ENCODE measurements at regions not wholly inside any gene's neighbourhood (a gene's known extent, or its start where the extent isn't known, plus 50 kb on each side); places are given as distances from the start of the nearest gene placed in this dataset.

- no peaks in the 10 kb centered on the region for H3K9me3 ChIP-seq
- no peak overlapping the region for H3K27ac ChIP-seq
- no peak for DNase-seq
- no peak for TF ChIP-seq POLR2A (IDR thresholded peaks at IDR 0.05)
- no peak for TF ChIP-seq POLR2AphosphoS5 (IDR thresholded peaks at IDR 0.05)
- no peak for TF ChIP-seq EP300 (IDR thresholded peaks at IDR 0.05)
- TF ChIP-seq CTCF (IDR thresholded peaks at IDR 0.05): no peak
- no peak for ATAC-seq (ENCODE audit: low FRiP score in 2 of 2)
- no peaks in the 10 kb centered on the region for H3K27me3 ChIP-seq
- no peak overlapping the region for H3K4me3 ChIP-seq
- no peaks in the 10 kb centered on the region for H3K4me1 ChIP-seq
- H3K36me3 ChIP-seq: no peaks in the 10 kb centered on the region
These were observed 1239.8 kb downstream of the PCDH7 start for GRCh38 chr4:31959972-31960371.

GRCh38 chr4:31964685-31965084 lies 1244.5 kb downstream of the PCDH7 start:
- no peak overlapping the region for H3K27ac ChIP-seq
- TF ChIP-seq POLR2AphosphoS5 (IDR thresholded peaks at IDR 0.05) (no peak), EP300 (IDR thresholded peaks at IDR 0.05) (no peak), CTCF (IDR thresholded peaks at IDR 0.05) (no peak), POLR2A (IDR thresholded peaks at IDR 0.05) (no peak)
- no peaks in the 10 kb centered on the region for H3K4me1 ChIP-seq
- ATAC-seq (ENCODE audit: low FRiP score in 2 of 2) (no peak), DNase-seq (no peak)
- no peaks in the 10 kb centered on the region for H3K27me3 ChIP-seq
- no peaks in the 10 kb centered on the region for H3K9me3 ChIP-seq
- WGBS, 2 donors: 74 to 77% methylated on average over 3 of the region's 3 CpGs
- H3K4me3 ChIP-seq: no peak overlapping the region
- no peaks in the 10 kb centered on the region for H3K36me3 ChIP-seq

- TF ChIP-seq CTCF (IDR thresholded peaks at IDR 0.05) (no peak), POLR2A (IDR thresholded peaks at IDR 0.05) (no peak), POLR2AphosphoS5 (IDR thresholded peaks at IDR 0.05) (no peak), EP300 (IDR thresholded peaks at IDR 0.05) (no peak)
- H3K27ac ChIP-seq: no peak overlapping the region
- no peaks in the 10 kb centered on the region for H3K9me3 ChIP-seq
- H3K36me3 ChIP-seq: no peaks in the 10 kb centered on the region
- no peak for DNase-seq
- no peak for ATAC-seq (ENCODE audit: low FRiP score in 2 of 2)
- WGBS, 2 donors: 56 to 59% methylated on average over 2 of the region's 2 CpGs
- no peaks in the 10 kb centered on the region for H3K27me3 ChIP-seq
- H3K4me1 ChIP-seq: no peaks in the 10 kb centered on the region
- no peak overlapping the region for H3K4me3 ChIP-seq
These were observed 1248.7 kb downstream of the PCDH7 start for GRCh38 chr4:31968842-31969241.

GRCh38 chr4:31974490-31975002 lies 1254.4 kb downstream of the PCDH7 start:
- H3K36me3 ChIP-seq: no peaks in the 10 kb centered on the region
- no peak overlapping the region for H3K4me3 ChIP-seq
- H3K4me1 ChIP-seq: no peaks in the 10 kb centered on the region
- WGBS, 2 donors: 75 to 80% methylated on average over 2 of the region's 2 CpGs
- no peak for DNase-seq
- H3K9me3 ChIP-seq: no peaks in the 10 kb centered on the region
- no peak for ATAC-seq (ENCODE audit: low FRiP score in 2 of 2)
- no peak overlapping the region for H3K27ac ChIP-seq
- TF ChIP-seq EP300 (IDR thresholded peaks at IDR 0.05) (no peak), POLR2A (IDR thresholded peaks at IDR 0.05) (no peak), POLR2AphosphoS5 (IDR thresholded peaks at IDR 0.05) (no peak), CTCF (IDR thresholded peaks at IDR 0.05) (no peak)
- H3K27me3 ChIP-seq: no peaks in the 10 kb centered on the region

GRCh38 chr4:31979988-31980387 lies 1259.8 kb downstream of the PCDH7 start:
- Histone ChIP-seq H3K27ac (no peak overlapping the region), H3K4me3 (no peak overlapping the region), H3K9me3 (no peaks in the 10 kb centered on the region), H3K36me3 (no peaks in the 10 kb centered on the region), H3K27me3 (no peaks in the 10 kb centered on the region), H3K4me1 (no peaks in the 10 kb centered on the region)
- DNase-seq (no peak), ATAC-seq (ENCODE audit: low FRiP score in 2 of 2) (no peak)
- WGBS, 2 donors: 72 to 80% methylated on average over 2 of the region's 2 CpGs
- TF ChIP-seq CTCF (IDR thresholded peaks at IDR 0.05) (no peak), POLR2A (IDR thresholded peaks at IDR 0.05) (no peak), EP300 (IDR thresholded peaks at IDR 0.05) (no peak), POLR2AphosphoS5 (IDR thresholded peaks at IDR 0.05) (no peak)
